ENCODE measurements at regions not wholly inside any gene's neighbourhood (a gene's known extent, or its start where the extent isn't known, plus 50 kb on each side); places are given as distances from the start of the nearest gene placed in this dataset.

DNA sequence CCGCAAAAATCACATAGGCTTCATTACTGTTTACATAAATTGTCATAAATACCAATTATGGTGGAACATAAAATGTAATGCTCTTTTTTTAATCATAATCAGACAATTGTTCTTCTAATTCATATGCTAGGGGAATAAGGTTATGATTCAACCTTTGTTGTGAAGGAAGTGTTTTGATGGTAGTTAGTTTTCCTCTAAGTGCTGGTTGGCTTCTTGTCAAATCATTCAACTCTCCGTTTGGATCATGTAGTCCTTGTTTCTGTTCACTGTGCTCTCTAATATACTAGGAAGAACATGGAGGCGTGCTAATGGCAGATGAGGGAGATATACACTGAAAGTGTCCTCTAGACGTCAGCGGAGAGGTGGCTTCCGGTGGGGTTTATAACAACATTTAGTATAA is 1938.0 kb upstream of the PIK3C3 start:
- no peak for TF ChIP-seq POLR2A (IDR thresholded peaks at IDR 0.05)
- TF ChIP-seq, protein P1, sequence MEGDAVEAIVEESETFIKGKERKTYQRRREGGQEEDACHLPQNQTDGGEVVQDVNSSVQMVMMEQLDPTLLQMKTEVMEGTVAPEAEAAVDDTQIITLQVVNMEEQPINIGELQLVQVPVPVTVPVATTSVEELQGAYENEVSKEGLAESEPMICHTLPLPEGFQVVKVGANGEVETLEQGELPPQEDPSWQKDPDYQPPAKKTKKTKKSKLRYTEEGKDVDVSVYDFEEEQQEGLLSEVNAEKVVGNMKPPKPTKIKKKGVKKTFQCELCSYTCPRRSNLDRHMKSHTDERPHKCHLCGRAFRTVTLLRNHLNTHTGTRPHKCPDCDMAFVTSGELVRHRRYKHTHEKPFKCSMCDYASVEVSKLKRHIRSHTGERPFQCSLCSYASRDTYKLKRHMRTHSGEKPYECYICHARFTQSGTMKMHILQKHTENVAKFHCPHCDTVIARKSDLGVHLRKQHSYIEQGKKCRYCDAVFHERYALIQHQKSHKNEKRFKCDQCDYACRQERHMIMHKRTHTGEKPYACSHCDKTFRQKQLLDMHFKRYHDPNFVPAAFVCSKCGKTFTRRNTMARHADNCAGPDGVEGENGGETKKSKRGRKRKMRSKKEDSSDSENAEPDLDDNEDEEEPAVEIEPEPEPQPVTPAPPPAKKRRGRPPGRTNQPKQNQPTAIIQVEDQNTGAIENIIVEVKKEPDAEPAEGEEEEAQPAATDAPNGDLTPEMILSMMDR (IDR thresholded peaks at IDR 0.05) = no peak
